Tibial nerve (tissue), 4 donors: ENCODE measurements at regions not wholly inside any gene's neighbourhood (a gene's known extent, or its start where the extent isn't known, plus 50 kb on each side); places are given as distances from the start of the nearest gene placed in this dataset.

Source experiments
- DNase-seq, 2 donors: peaks; one replicate each; pipeline ENCODE4 v3.0.0-alpha.2; 2019; ENCODE audit warnings: low spot score in 2 of 2
- H3K27ac ChIP-seq, 4 donors: fragments of 200-600 bp; sonication (generic) in 3 of 4; one replicate each; pipeline ENCODE4 v1.5.1; 2017 to 2019; ENCODE audit warnings: mild to moderate bottlenecking in 1 of 4
- H3K27me3 ChIP-seq, 2 donors: fragments of 200-600 bp; sonication (generic) in 1 of 2; one replicate each; pipeline versions ENCODE4 v1.5.1 to v1.6.0; 2017 to 2019
- H3K36me3 ChIP-seq, 3 donors: fragments of 200-600 bp; sonication (generic); one replicate each; pipeline ENCODE4 v1.5.1; 2018 to 2019
- H3K4me1 ChIP-seq, 4 donors: fragments of 200-600 bp; sonication (generic) in 3 of 4; one replicate each; pipeline ENCODE4 v1.5.1; 2017 to 2019
- H3K4me3 ChIP-seq, 4 donors: fragments of 200-600 bp; sonication (generic) in 3 of 4; one replicate each; pipeline ENCODE4 v1.5.1; 2017 to 2019; ENCODE audit warnings: mild to moderate bottlenecking in 1 of 4, moderate library complexity in 1 of 4
- H3K9me3 ChIP-seq, 4 donors: fragments of 200-600 bp; sonication (generic) in 3 of 4; one replicate each; pipeline ENCODE4 v1.5.1; 2017 to 2019
- EP300 ChIP-seq, 2 donors: sonication (generic); formaldehyde crosslinking; IDR thresholded peaks; one replicate each; pipeline ENCODE4 v1.6.1; 2017; ENCODE audit warnings: antibody characterized with exemption in 2 of 2, mild to moderate bottlenecking in 1 of 2
- POLR2A ChIP-seq, 2 donors: fragments of 450-650 bp; IDR thresholded peaks; one replicate each; pipeline ENCODE4 v1.6.1; 2017; ENCODE audit warnings: antibody characterized with exemption in 2 of 2, mild to moderate bottlenecking in 2 of 2, moderate library complexity in 2 of 2
- WGBS, 2 donors: methylation state at CpG; one replicate each; pipeline ENCODE4 v1.1.5; 2018; 5-methylcytosine and 5-hydroxymethylcytosine counted together
- TF ChIP-seq, protein P1 (sequence below), 5 experiments: fragments of 200-600 bp in 3 of 5; fragments of 450-650 bp in 2 of 5; sonication (generic) in 3 of 5; IDR thresholded peaks; one replicate each; pipeline ENCODE4 v1.5.1; 2016 to 2019; ENCODE audit warnings: antibody characterized with exemption in 5 of 5, mild to moderate bottlenecking in 3 of 5, moderate library complexity in 2 of 5

GRCh38 chr11:23953951-23954710 lies 542.7 kb upstream of the LUZP2 start:
- Histone ChIP-seq H3K4me1 (no peaks in the 10 kb centered on the region), H3K27me3 (no peaks in the 10 kb centered on the region), H3K4me3 (no peak overlapping the region), H3K9me3 (no peaks in the 10 kb centered on the region), H3K27ac (no peak overlapping the region), H3K36me3 (no peaks in the 10 kb centered on the region)
- TF ChIP-seq POLR2A (IDR thresholded peaks at IDR 0.05) (no peak), EP300 (IDR thresholded peaks at IDR 0.05) (no peak)
- TF ChIP-seq, protein P1, sequence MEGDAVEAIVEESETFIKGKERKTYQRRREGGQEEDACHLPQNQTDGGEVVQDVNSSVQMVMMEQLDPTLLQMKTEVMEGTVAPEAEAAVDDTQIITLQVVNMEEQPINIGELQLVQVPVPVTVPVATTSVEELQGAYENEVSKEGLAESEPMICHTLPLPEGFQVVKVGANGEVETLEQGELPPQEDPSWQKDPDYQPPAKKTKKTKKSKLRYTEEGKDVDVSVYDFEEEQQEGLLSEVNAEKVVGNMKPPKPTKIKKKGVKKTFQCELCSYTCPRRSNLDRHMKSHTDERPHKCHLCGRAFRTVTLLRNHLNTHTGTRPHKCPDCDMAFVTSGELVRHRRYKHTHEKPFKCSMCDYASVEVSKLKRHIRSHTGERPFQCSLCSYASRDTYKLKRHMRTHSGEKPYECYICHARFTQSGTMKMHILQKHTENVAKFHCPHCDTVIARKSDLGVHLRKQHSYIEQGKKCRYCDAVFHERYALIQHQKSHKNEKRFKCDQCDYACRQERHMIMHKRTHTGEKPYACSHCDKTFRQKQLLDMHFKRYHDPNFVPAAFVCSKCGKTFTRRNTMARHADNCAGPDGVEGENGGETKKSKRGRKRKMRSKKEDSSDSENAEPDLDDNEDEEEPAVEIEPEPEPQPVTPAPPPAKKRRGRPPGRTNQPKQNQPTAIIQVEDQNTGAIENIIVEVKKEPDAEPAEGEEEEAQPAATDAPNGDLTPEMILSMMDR (IDR thresholded peaks at IDR 0.05), result no peak
- 81 to 91% methylated on average over 2 of the region's 2 CpGs for WGBS, 2 donors
- no peak for DNase-seq

GRCh38 chr11:23954730-23955129 lies 542.1 kb upstream of the LUZP2 start:
- no peak overlapping the region for H3K4me3 ChIP-seq
- TF ChIP-seq, protein P1 (IDR thresholded peaks at IDR 0.05), result no peak
- TF ChIP-seq POLR2A (IDR thresholded peaks at IDR 0.05) (no peak), EP300 (IDR thresholded peaks at IDR 0.05) (no peak)
- no peaks in the 10 kb centered on the region for H3K9me3 ChIP-seq
- no peaks in the 10 kb centered on the region for H3K27me3 ChIP-seq
- no peak overlapping the region for H3K27ac ChIP-seq
- no peaks in the 10 kb centered on the region for H3K36me3 ChIP-seq
- WGBS, 2 donors, result 77% methylated on average over 3 of the region's 3 CpGs
- no peaks in the 10 kb centered on the region for H3K4me1 ChIP-seq
- no peak for DNase-seq

- H3K36me3 ChIP-seq, result no peaks in the 10 kb centered on the region
- H3K4me1 ChIP-seq, result no peaks in the 10 kb centered on the region
- no peaks in the 10 kb centered on the region for H3K27me3 ChIP-seq
- no peak for DNase-seq
- H3K4me3 ChIP-seq, result no peak overlapping the region
- 89 to 96% methylated on average over 3 of the region's 3 CpGs for WGBS, 2 donors
- no peaks in the 10 kb centered on the region for H3K9me3 ChIP-seq
- TF ChIP-seq POLR2A (IDR thresholded peaks at IDR 0.05) (no peak), EP300 (IDR thresholded peaks at IDR 0.05) (no peak)
- TF ChIP-seq, protein P1 (IDR thresholded peaks at IDR 0.05), result no peak
- no peak overlapping the region for H3K27ac ChIP-seq
These were observed 540.3 kb upstream of the LUZP2 start for GRCh38 chr11:23956586-23956985.

DNA sequence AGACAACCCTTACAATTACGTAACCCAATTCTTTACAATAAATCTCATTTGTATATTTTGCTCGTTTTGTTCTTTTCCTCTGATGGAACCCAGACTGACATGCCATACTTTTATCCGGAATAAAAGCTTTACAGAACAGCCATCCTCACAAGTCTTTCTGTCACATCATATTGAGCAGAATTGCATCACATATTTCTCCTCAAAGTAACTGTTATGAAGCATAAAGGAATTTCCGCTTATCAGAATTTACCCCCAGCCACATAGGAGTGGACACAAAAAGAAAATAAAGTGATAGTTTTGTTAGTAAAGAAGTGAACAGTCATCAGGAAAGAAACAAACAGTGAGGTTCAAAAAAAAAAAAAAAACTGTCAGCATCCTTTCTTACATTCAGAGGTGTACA lies 539.5 kb upstream of the LUZP2 start:
- Histone ChIP-seq H3K36me3 (no peaks in the 10 kb centered on the region), H3K4me1 (no peaks in the 10 kb centered on the region), H3K9me3 (no peaks in the 10 kb centered on the region), H3K27ac (no peak overlapping the region), H3K27me3 (no peaks in the 10 kb centered on the region), H3K4me3 (no peak overlapping the region)
- no peak for TF ChIP-seq POLR2A (IDR thresholded peaks at IDR 0.05)
- TF ChIP-seq, protein P1 (IDR thresholded peaks at IDR 0.05), result no peak
- TF ChIP-seq EP300 (IDR thresholded peaks at IDR 0.05), result no peak
- 83 to 88% methylated on average over 4 of the region's 4 CpGs for WGBS, 2 donors
- no peak for DNase-seq

DNA sequence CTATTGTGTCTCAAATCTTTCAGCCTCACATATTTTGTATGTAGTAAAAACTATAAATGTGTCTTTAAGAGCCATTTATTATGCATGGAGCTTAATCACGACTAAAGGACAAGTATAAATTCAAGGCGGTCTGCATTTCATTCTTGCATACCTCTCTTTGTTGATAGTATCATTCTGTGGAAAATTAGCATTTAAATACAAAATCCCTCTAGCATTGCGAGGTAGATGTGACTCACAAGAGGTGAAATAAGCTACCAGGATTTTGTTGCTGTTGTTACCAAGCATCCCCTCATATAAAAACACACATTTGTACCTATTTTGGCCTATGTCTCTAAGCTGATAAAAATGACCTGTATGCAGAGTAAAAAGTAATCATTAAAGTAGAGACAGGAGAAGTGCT lies 537.4 kb upstream of the LUZP2 start:
- Histone ChIP-seq H3K4me3 (no peak overlapping the region), H3K36me3 (no peaks in the 10 kb centered on the region), H3K9me3 (no peaks in the 10 kb centered on the region), H3K27me3 (no peaks in the 10 kb centered on the region), H3K4me1 (no peaks in the 10 kb centered on the region), H3K27ac (no peak overlapping the region)
- WGBS, 2 donors, result 56 to 69% methylated on average over 3 of the region's 3 CpGs
- TF ChIP-seq EP300 (IDR thresholded peaks at IDR 0.05) (no peak), POLR2A (IDR thresholded peaks at IDR 0.05) (no peak)
- TF ChIP-seq, protein P1 (IDR thresholded peaks at IDR 0.05), result no peak
- DNase-seq, result no peak
